GM20000 (cell line): ENCODE measurements at regions not wholly inside any gene's neighbourhood (a gene's known extent, or its start where the extent isn't known, plus 50 kb on each side); places are given as distances from the start of the nearest gene placed in this dataset.

ENCODE experiments used
- DNase-seq: peaks from one replicate; pipeline ENCODE4 v3.0.0; 2012; ENCODE audit warnings: low spot score
- CTCF ChIP-seq: IDR thresholded peaks from 2 replicates; pipeline ENCODE4 v1.5.1; 2012; ENCODE audit warnings: mild to moderate bottlenecking, control low read depth; ENCODE audit errors: extremely low read depth, missing control alignments

DNA sequence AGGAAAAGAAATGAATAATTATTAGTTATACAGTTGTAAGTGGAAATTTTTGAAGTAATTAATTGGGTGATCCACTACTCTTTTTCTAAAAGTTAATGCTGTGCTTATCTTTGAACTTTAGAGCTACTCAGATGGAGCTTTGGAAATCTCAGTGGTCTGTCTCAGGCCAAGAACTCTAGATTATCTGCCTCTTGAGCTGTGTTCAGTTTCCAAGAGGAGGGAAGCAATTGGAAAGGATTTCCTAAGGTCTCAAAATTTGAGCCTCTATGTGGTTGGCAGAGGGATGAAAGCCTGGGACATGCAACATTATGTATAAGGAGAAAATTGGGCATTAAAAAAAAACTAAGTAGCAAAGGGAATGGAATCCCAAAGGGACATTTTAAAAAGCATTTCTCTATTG, 334.0 kb upstream of the PRICKLE1 start:
- no peak for TF ChIP-seq CTCF
- no peak for DNase-seq

DNA sequence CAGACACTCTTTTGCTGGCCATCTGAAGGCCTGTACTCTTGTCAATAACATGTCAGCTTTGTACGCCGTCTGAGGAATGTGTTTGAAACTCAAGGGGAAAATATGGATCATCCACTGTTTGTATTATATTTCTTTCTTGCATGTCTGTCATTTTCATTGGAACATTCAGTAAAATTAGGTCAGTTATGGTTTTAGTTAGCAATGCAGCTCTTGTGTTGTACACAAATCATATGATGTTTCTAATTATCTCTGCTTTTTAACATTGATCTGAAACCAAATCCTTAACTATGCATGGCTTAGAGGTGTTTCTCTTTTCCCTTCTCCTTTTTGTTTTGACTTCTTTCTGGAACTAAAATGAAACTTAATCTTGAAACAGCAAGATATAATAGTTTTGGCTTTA, 333.6 kb upstream of the PRICKLE1 start:
- no peak for TF ChIP-seq CTCF
- DNase-seq = no peak

- no peak for TF ChIP-seq CTCF
- DNase-seq = no peak
These were observed 332.9 kb upstream of the PRICKLE1 start for GRCh38 chr12:42922505-42922850.

DNA sequence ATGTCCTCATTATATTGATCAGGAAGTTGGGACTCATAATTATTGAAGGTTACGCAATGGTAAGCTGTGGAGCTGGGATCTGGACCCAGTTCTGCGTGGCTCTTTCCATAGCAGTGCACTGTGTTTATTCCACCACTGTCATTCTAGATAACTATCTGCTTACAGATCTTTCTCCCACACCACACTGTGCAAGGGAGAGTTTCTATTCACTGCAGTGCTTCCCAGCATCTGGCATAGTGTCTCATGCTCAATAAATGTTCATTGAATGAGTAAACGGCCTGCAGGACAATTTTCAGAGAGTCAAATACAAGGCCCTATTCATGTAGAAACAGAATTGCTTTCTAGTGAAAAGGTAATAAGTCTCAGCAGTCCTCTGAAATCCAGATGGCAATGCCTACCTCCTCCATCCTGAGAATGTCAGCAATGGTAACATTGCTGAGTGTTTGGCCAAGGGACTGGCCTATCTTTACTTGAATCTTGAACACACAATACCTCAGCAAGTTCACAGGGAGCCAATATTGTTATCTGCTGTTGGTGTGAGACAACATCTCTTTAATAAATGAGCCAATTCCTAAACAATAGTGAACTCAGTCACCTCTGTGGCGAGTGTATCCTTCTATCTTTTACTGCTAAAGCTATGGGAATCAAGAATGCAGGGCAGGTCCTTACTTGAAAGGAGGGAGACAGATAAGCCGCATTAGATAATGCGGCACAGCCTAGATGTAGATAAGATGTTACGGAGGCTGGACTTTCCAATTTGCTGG, 332.4 kb upstream of the PRICKLE1 start:
- DNase-seq = no peak
- TF ChIP-seq CTCF = no peak

DNA sequence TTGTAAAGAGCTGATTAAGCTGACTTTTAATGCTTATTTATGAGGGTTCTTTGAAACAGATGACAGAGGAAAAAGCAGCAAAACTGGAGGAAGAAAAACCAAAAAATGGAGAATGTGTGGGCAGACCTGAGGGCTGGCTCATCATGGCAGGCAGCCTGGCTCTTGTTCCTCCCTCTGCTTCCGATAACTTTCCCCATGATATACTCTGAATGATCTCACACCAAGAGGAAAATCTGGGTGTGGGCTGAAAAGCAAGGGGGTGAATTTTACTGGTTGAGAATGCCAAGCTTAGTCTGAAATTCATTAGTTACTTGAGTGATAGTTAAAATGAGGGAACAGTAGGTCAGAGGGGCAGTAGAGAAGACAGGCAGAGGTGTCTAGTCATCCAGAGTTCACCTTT, 330.1 kb upstream of the PRICKLE1 start:
- no peak for TF ChIP-seq CTCF
- DNase-seq = no peak

DNA sequence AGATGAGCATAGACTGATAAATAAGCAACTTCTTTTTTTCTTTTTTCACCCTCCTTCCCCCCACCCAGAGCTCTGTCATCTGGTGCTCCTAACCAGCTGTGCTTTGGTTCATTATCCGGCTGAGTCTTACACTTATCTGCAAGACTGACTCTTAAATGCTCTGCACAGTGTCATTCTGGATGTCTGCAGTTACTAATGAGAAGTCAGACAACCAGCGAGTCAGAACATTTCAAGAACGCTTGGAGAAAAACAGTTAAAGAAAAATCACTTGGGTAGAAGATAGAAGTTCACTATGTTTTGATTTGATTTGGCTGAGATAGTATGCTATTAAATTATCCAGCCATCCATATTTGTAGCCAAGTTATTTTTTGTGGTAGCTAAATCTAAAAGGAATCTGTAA, 328.9 kb upstream of the PRICKLE1 start:
- no peak for TF ChIP-seq CTCF

GRCh38 chr12:42916143-42916542, 326.6 kb upstream of the PRICKLE1 start:
- DNase-seq = no peak
- TF ChIP-seq CTCF = no peak

More for the DNA sequence above, 328.9 kb upstream of the PRICKLE1 start:
- DNase-seq = no peak
